ENCODE measurements at regions not wholly inside any gene's neighbourhood (a gene's known extent, or its start where the extent isn't known, plus 50 kb on each side); places are given as distances from the start of the nearest gene placed in this dataset.

DNA sequence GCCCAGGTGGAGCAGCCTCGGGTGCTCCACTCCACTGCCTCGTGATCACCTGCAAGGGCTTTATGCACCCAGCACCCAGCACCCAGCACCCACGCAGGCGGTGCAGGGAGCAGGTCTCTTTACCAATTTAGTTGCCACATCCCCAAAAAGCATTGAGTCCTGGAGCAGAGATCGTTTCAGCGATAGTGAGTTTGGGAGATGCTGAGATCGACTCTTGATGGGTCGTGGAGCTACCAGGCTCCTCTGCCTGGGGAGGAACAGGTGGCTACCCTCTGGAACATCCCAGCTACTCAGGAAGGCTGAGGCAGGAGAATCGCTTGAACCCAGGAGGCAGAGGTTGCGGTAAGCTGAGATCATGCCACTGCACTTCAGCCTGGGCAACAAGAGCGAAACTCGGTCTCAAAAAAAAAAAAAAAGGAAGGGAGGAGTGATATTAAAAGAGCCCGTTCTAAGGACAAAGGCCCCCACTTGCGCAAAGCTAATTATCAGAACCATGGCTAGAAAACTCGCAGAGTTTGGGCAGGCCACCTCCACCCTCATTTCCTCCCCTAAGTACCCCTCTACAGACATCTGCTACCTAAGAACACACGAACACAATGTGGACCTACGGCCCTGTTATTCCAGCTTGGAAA is 106.5 kb upstream of the SLC45A1 start:
- no peak overlapping the region for H3K4me3 ChIP-seq (ENCODE audit: low read depth, low read length)
- DNase-seq (ENCODE audit: low read depth, low spot score): no peak
- TF ChIP-seq, protein P1, sequence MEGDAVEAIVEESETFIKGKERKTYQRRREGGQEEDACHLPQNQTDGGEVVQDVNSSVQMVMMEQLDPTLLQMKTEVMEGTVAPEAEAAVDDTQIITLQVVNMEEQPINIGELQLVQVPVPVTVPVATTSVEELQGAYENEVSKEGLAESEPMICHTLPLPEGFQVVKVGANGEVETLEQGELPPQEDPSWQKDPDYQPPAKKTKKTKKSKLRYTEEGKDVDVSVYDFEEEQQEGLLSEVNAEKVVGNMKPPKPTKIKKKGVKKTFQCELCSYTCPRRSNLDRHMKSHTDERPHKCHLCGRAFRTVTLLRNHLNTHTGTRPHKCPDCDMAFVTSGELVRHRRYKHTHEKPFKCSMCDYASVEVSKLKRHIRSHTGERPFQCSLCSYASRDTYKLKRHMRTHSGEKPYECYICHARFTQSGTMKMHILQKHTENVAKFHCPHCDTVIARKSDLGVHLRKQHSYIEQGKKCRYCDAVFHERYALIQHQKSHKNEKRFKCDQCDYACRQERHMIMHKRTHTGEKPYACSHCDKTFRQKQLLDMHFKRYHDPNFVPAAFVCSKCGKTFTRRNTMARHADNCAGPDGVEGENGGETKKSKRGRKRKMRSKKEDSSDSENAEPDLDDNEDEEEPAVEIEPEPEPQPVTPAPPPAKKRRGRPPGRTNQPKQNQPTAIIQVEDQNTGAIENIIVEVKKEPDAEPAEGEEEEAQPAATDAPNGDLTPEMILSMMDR (IDR thresholded peaks at IDR 0.05; ENCODE audit: insufficient read depth, low read length, missing control alignments): no peak
- CTCF ChIA-PET: interaction anchor here (0.6 to 2.8 kb wide), 4 partner anchors 9 to 180 kb away, joined by 3 to 7 read pairs (median 3); no protein-coding TSS in a partner anchor
- POLR2A ChIA-PET: interaction anchor here (1.1 to 1.9 kb wide), 2 partner anchors 9 to 121 kb away, joined by 3 to 5 read pairs; no protein-coding TSS in a partner anchor

DNA sequence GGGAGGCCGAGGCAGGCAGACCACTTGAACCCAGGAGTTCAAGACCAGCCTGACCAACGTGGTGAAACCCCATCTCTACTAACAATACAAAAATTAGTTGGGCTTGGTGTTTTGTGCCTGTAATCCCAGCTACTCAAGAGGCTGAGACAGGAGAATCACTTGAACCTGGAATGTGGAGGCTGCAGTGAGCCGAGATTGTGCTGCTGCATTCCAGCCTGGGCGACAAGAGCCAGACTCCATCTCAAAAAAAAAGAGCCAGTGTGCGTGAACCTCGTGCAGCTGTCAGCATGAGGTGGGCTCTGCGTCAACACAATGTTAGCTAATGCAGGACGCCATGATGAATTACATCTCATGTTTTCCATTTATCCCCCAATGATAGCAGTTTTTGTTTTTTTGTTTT is 110.7 kb upstream of the SLC45A1 start:
- DNase-seq (ENCODE audit: low read depth, low spot score): no peak
- POLR2A ChIA-PET: no interaction called here

DNA sequence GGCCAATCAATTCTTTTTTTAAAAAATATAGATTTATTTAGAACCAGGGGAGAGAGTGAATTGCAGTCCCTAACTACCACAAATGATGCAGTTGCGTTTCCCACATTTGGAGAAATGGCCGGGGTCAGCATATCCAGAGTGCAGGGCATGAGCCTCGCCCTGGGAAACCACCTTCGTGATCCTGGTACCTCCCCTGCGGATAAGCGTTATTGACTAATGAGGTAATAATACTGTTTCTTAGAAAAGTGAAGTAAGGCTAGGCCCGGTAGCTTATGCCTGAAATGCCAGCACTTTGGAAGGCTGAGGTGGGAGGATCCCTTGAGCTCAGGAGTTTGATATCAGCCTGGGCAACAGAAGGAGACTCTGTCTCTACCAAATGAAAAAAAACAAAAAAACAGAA is 111.5 kb upstream of the SLC45A1 start:
- ChIA-PET POLR2A (no interaction called here), CTCF (interaction anchor here (0.9 kb wide), 1 partner anchor 174 kb away, joined by 3 read pairs; no protein-coding TSS in a partner anchor)
- TF ChIP-seq, protein P1 (IDR thresholded peaks at IDR 0.05; ENCODE audit: insufficient read depth, low read length, missing control alignments): no peak
- DNase-seq (ENCODE audit: low read depth, low spot score): no peak
- H3K4me3 ChIP-seq (ENCODE audit: low read depth, low read length): no peak overlapping the region

More for the DNA sequence above, 110.7 kb upstream of the SLC45A1 start:
- CTCF ChIA-PET: interaction anchor here (0.9 to 1.0 kb wide), 2 partner anchors 12 to 175 kb away, joined by 3 read pairs; no protein-coding TSS in a partner anchor
- TF ChIP-seq, protein P1 (IDR thresholded peaks at IDR 0.05; ENCODE audit: insufficient read depth, low read length, missing control alignments): no peak
- H3K4me3 ChIP-seq (ENCODE audit: low read depth, low read length): no peak overlapping the region

DNA sequence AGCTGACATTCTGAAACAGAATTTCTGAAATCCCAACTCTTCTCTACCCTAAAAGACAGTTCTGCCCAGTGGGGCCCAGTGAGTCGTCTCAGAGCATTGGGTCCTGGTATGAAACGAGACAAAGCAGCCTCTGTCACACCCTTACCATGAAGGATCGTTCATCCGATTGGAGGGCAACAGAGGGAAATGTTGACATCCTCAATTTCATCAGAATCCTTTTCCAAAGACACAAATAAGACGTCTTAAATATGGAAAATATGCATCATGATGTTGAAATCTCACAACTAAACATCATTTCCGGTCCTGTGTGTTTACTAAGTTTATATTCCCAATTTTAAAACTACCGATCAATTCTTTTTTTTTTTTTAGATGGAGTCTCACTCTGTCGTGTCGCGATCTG is 112.1 kb upstream of the SLC45A1 start:
- DNase-seq (ENCODE audit: low read depth, low spot score): no peak
- H3K4me3 ChIP-seq (ENCODE audit: low read depth, low read length): no peak overlapping the region
- CTCF ChIA-PET: no interaction called here
- POLR2A ChIA-PET: interaction anchor here (1.7 kb wide), 1 partner anchor 63 kb away, joined by 4 read pairs; no protein-coding TSS in a partner anchor
- TF ChIP-seq, protein P1 (IDR thresholded peaks at IDR 0.05; ENCODE audit: insufficient read depth, low read length, missing control alignments): no peak

DNA sequence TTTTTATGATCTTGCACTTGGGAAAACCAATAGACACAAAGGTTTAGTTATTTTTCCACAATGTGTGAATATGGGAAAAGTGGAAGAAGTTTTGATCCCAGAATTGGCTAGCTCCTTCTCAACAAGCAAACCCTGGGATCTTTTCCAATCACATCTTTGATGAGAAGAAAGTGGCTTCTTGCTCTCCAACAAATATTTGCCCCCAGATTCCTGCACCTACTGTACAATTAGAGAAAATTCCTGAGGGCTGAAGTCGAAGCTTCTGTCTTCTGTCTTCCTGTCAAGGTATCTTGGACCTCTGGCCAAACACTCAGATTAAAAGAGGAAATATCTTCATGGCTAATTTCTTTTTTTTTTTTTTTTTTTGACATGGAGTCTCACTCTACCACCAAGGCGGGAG is 113.1 kb upstream of the SLC45A1 start:
- DNase-seq (ENCODE audit: low read depth, low spot score): no peak
- no peak overlapping the region for H3K4me3 ChIP-seq (ENCODE audit: low read depth, low read length)
- ChIA-PET POLR2A (interaction anchor here (1.7 kb wide), 1 partner anchor 62 kb away, joined by 4 read pairs; no protein-coding TSS in a partner anchor), CTCF (interaction anchor here (0.9 to 1.6 kb wide), 5 partner anchors 15 to 190 kb away, joined by 3 to 6 read pairs (median 3); no protein-coding TSS in a partner anchor)
- TF ChIP-seq, protein P1 (IDR thresholded peaks at IDR 0.05; ENCODE audit: insufficient read depth, low read length, missing control alignments): no peak

DNA sequence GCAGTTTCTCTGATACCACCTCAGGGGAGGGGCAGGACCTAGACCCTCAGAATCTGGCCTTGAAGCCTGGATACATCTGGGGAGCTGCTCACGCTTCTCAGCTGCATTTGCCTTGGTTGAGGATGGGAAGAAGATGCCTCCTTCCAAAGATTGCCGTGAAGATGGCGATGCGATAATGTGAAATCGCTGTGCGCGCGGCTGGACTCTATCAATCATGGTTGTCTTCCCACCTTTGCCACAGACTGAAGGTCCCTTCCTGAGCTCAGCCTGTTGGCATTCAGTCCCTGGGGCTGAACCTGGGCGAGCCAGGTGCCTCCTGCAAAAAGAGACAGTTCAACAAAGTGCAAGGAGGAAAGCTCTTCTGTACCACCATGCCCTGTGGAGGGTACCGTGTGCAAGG is 114.4 kb upstream of the SLC45A1 start:
- DNase-seq (ENCODE audit: low read depth, low spot score): no peak
- POLR2A ChIA-PET: no interaction called here
- CTCF ChIA-PET: interaction anchor here (0.6 to 1.6 kb wide), 6 partner anchors 14 to 188 kb away, joined by 3 to 6 read pairs (median 4); no protein-coding TSS in a partner anchor
- no peak overlapping the region for H3K4me3 ChIP-seq (ENCODE audit: low read depth, low read length)
- TF ChIP-seq, protein P1 (IDR thresholded peaks at IDR 0.05; ENCODE audit: insufficient read depth, low read length, missing control alignments): no peak
